HepG2 (cell line): ENCODE measurements at regions not wholly inside any gene's neighbourhood (a gene's known extent, or its start where the extent isn't known, plus 50 kb on each side); places are given as distances from the start of the nearest gene placed in this dataset.
A peak's percentile ranks its signal among the peaks of the same experiment; 100 is the strongest.

Source experiments
- ATAC-seq: fragments of 200-7000 bp; cut with Tn5 transposase; 3 replicates; pipeline ENCODE4 v1.9.1; 2020; ENCODE audit warnings: mild to moderate bottlenecking, moderate library complexity
- BruUV-seq: library from RNA; stranded (reverse); fragments of 400-500 nt; replicated peaks from 2 replicates; lab custom pipeline; 2021; lab: Mats Ljungman, UMichigan
- CTCF ChIA-PET: fragments of 300-600 bp; formaldehyde crosslinking; extraction: SDS; loops from one replicate; lab custom pipeline; 2021; ENCODE audit warnings: low total read pairs, inconsistent platforms, low intra/inter-chr PET ratio; lab: Yijun Ruan, JAX
- POLR2A ChIA-PET: fragments of 350-600 bp; sonication (Branson Sonifier 250); formaldehyde crosslinking; loops from one replicate; lab custom pipeline; 2020; ENCODE audit warnings: antibody characterized with exemption, inconsistent platforms; lab: Yijun Ruan, JAX
- DNase-seq: peaks from one replicate; pipeline ENCODE4 v3.0.0-alpha.2; 2015; ENCODE audit warnings: low spot score
- FAIRE-seq: peaks from 3 replicates; lab custom pipeline; 2011; peaks lifted over from hg19 to GRCh38; lab: Jason Lieb, UNC
- H2AFZ ChIP-seq: one replicate; pipeline ENCODE4 v1.6.1; 2011; ENCODE audit warnings: low read length, inconsistent platforms
- H3K27ac ChIP-seq: fragments of 300-600 bp; 3 replicates; pipeline ENCODE4 v1.8.0; 2011; ENCODE audit warnings: mixed run types, mild to moderate bottlenecking, mixed read lengths, low read length, inconsistent platforms; ENCODE audit not compliant: insufficient read depth; ENCODE audit errors: extremely low read length
- H3K27me3 ChIP-seq, 2 experiments: fragments of 200-600 bp in 1 of 2; 2 replicates in 1 of 2; 3 replicates in 1 of 2; pipeline versions ENCODE4 v1.6.0 to v1.8.0; 2011; ENCODE audit warnings: low read length in 2 of 2, mild to moderate bottlenecking in 2 of 2, moderate library complexity in 2 of 2, inconsistent platforms in 1 of 2; ENCODE audit not compliant: insufficient read depth in 2 of 2, control insufficient read depth in 1 of 2
- H3K36me3 ChIP-seq, 2 experiments: fragments of 200-600 bp in 1 of 2; replicated peaks in 1 of 2; 2 replicates in 1 of 2; 3 replicates in 1 of 2; pipeline versions ENCODE4 v1.5.1 to v1.8.0; 2011; ENCODE audit warnings: low read length in 2 of 2, inconsistent platforms in 1 of 2; ENCODE audit not compliant: insufficient read depth in 2 of 2, control insufficient read depth in 1 of 2
- H3K4me1 ChIP-seq: 2 replicates; pipeline ENCODE4 v1.5.1; 2012; ENCODE audit warnings: low read length, inconsistent platforms; ENCODE audit not compliant: insufficient read depth
- H3K4me2 ChIP-seq: 2 replicates; pipeline ENCODE4 v1.6.0; 2011; ENCODE audit warnings: low read depth, low read length, inconsistent platforms
- H3K4me3 ChIP-seq, 3 experiments: fragments of 200-600 bp in 1 of 3; sonication (generic), shearing (Covaris generic) in 1 of 3; replicated peaks in 1 of 3; 2 replicates each; pipeline ENCODE4 v1.5.1; 2011 to 2016; ENCODE audit warnings: low read length in 3 of 3, inconsistent platforms in 2 of 3, low read depth in 2 of 3, mild to moderate bottlenecking in 2 of 3, control low read depth in 1 of 3, mixed read lengths in 1 of 3; ENCODE audit not compliant: insufficient read depth in 1 of 3
- H3K79me2 ChIP-seq: one replicate; pipeline ENCODE4 v1.6.1; 2011; ENCODE audit warnings: low read length, inconsistent platforms; ENCODE audit not compliant: insufficient read depth
- H3K9ac ChIP-seq: 2 replicates; pipeline ENCODE4 v1.6.0; 2011; ENCODE audit warnings: mild to moderate bottlenecking, low read depth, low read length, inconsistent platforms; ENCODE audit not compliant: insufficient read depth
- H3K9me3 ChIP-seq: 2 replicates; pipeline ENCODE4 v1.5.1; 2012; ENCODE audit warnings: mild to moderate bottlenecking, low read length
- H4K20me1 ChIP-seq: 2 replicates; pipeline ENCODE4 v1.6.0; 2011; ENCODE audit warnings: inconsistent platforms, mild to moderate bottlenecking, low read length, moderate library complexity; ENCODE audit not compliant: insufficient read depth
- BCL6 ChIP-seq: IDR thresholded peaks from 2 replicates; pipeline ENCODE4 v1.6.1; 2016; ENCODE audit warnings: missing genetic modification reagents, missing compliant biosample characterization
- FIP1L1 ChIP-seq: fragments of 200-400 bp; formaldehyde crosslinking; IDR thresholded peaks from 2 replicates; pipeline ENCODE4 v1.6.1; 2018; ENCODE audit warnings: low read depth, mild to moderate bottlenecking, low read length, moderate library complexity, borderline replicate concordance; ENCODE audit not compliant: insufficient read depth
- FOXM1 ChIP-seq: sonication (generic); formaldehyde crosslinking; IDR thresholded peaks from 2 replicates; pipeline ENCODE4 v1.5.0; 2020; ENCODE audit warnings: missing genetic modification reagents
- GLI4 ChIP-seq: sonication (generic); formaldehyde crosslinking; IDR thresholded peaks from 2 replicates; pipeline ENCODE4 v1.5.1; 2020; ENCODE audit warnings: missing genetic modification reagents, mild to moderate bottlenecking, moderate library complexity, borderline replicate concordance
- HNF4A ChIP-seq: sonication (generic); formaldehyde crosslinking; IDR thresholded peaks from 2 replicates; pipeline ENCODE4 v1.4.0; 2020; ENCODE audit warnings: missing genetic modification reagents
- MAZ ChIP-seq, 2 experiments: sonication (generic) in 1 of 2; formaldehyde crosslinking in 1 of 2; IDR thresholded peaks; 2 replicates each; pipeline versions ENCODE4 v1.5.0 to v1.6.1; 2012 to 2020; ENCODE audit warnings: low read depth in 2 of 2, mild to moderate bottlenecking in 2 of 2, borderline replicate concordance in 1 of 2, improper control_type of control experiment in 1 of 2, low read length in 1 of 2, missing genetic modification reagents in 1 of 2, moderate library complexity in 1 of 2
- MIXL1 ChIP-seq: IDR thresholded peaks from 2 replicates; pipeline ENCODE4 v1.6.1; 2016
- NR2F6 ChIP-seq, 2 experiments: IDR thresholded peaks; 2 replicates each; pipeline ENCODE4 v1.6.1; 2016; ENCODE audit warnings: antibody characterized with exemption in 1 of 2, mild to moderate bottlenecking in 1 of 2
- PAXIP1 ChIP-seq: sonication (generic); formaldehyde crosslinking; conservative IDR thresholded peaks from 2 replicates; pipeline ENCODE4 v1.4.0; 2020; ENCODE audit warnings: mild to moderate bottlenecking, missing genetic modification reagents, moderate library complexity
- TBP ChIP-seq: sonication (generic); formaldehyde crosslinking; IDR thresholded peaks from 2 replicates; pipeline ENCODE4 v1.5.0; 2020; ENCODE audit warnings: missing genetic modification reagents
- TCF7 ChIP-seq: sonication (generic); IDR thresholded peaks from 2 replicates; pipeline ENCODE4 v1.6.1; 2016; ENCODE audit warnings: antibody characterized with exemption, low read depth
- TGIF2 ChIP-seq: IDR thresholded peaks from 2 replicates; pipeline ENCODE4 v1.6.1; 2016; ENCODE audit warnings: control low read depth, missing compliant biosample characterization
- ZFP1 ChIP-seq: IDR thresholded peaks from 2 replicates; pipeline ENCODE4 v1.6.1; 2016
- ZFX ChIP-seq: sonication (generic); formaldehyde crosslinking; IDR thresholded peaks from 2 replicates; pipeline ENCODE4 v1.4.0; 2020; ENCODE audit warnings: mild to moderate bottlenecking, low read depth, missing genetic modification reagents, moderate library complexity
- ZNF3 ChIP-seq: IDR thresholded peaks from 2 replicates; pipeline ENCODE4 v1.7.0; 2017; ENCODE audit warnings: inconsistent platforms
- ZNF563 ChIP-seq: sonication (generic); formaldehyde crosslinking; IDR thresholded peaks from 2 replicates; pipeline ENCODE4 v1.8.0; 2022; ENCODE audit warnings: mild to moderate bottlenecking, moderate library complexity, missing genetic modification reagents
- ZNF788 ChIP-seq: sonication (generic); formaldehyde crosslinking; IDR thresholded peaks from 2 replicates; pipeline ENCODE4 v1.5.0; 2020; ENCODE audit warnings: mild to moderate bottlenecking, missing genetic modification reagents, borderline replicate concordance
- WGBS: methylation state at CpG from one replicate; pipeline ENCODE4 v1.1.6; 2017; ENCODE audit warnings: low lambda C conversion rate; 5-methylcytosine and 5-hydroxymethylcytosine counted together
- in situ Hi-C: cut with HindIII; loops from 2 replicates; pipeline ENCODE4 v1.10.0; 2017; ENCODE audit warnings: low pct_unique_long_range_greater_than_20kb; ENCODE audit not compliant: extremely low pct_ligation_motif_present
- intact Hi-C: fragments of 100-400 bp; cut with micrococcal nuclease; formaldehyde crosslinking; loops from one replicate; pipeline ENCODE4 v1.10.0; 2022; ENCODE audit not compliant: unreplicated experiment
- TF ChIP-seq, protein P1 (sequence below): IDR thresholded peaks from 2 replicates; pipeline ENCODE4 v1.4.0; 2020; ENCODE audit warnings: mild to moderate bottlenecking, missing genetic modification reagents

GRCh38 chr3:145889730-145890129 lies 271.3 kb downstream of the PLOD2 start (continued):
- TF ChIP-seq FIP1L1, result no peak
- no peak for TF ChIP-seq ZFX (CRISPR knock-in tag)
- no peak for TF ChIP-seq TBP
- no peak for TF ChIP-seq ZNF788 (CRISPR knock-in tag)
- no peak for TF ChIP-seq TGIF2 (CRISPR knock-in tag)
- no peak for TF ChIP-seq FOXM1 (CRISPR knock-in tag)
- TF ChIP-seq ZFP1 (CRISPR knock-in tag), result no peak
- TF ChIP-seq, all 625 proteins: peak for 0

- H3K27ac ChIP-seq, result no peak overlapping the region
- 0% methylated on average over 3 of the region's 3 CpGs for WGBS
- no peaks in the 10 kb centered on the region for H3K36me3 ChIP-seq
- H3K9me3 ChIP-seq, result no peaks in the 10 kb centered on the region
- BruUV-seq, result no TSS peak
- ChIA-PET CTCF (no interaction called here), POLR2A (no interaction called here)
- peak overlapping the region; percentile 30 for H3K4me2 ChIP-seq
- in situ Hi-C loops (no loop called here), intact Hi-C loops (no loop called here)
- no peak overlapping the region for H3K9ac ChIP-seq
- H2AFZ ChIP-seq, result no peak overlapping the region
- peaks cover 14% of the 10 kb centered on the region for H3K4me1 ChIP-seq
- no peaks in the 10 kb centered on the region for H3K79me2 ChIP-seq
- FAIRE-seq, result no peak
- no peaks in the 10 kb centered on the region for H4K20me1 ChIP-seq
- DNase-seq, result peak; percentile 10
- peak overlapping the region in 1 of 3 experiments; percentile 1; a peak in 1 of 6 replicates for H3K4me3 ChIP-seq
- H3K27me3 ChIP-seq, result no peaks in the 10 kb centered on the region
- peak; percentile 60 for ATAC-seq
- TF ChIP-seq NR2F6 (IDR thresholded peaks at IDR 0.05), result peak; percentile 61
- no peak for TF ChIP-seq NR2F6 (CRISPR knock-in tag; IDR thresholded peaks at IDR 0.05)
- no peak for TF ChIP-seq ZNF3 (CRISPR knock-in tag)
- TF ChIP-seq MIXL1 (CRISPR knock-in tag), result 0 out of 2 replicates have a peak, but pooled peaks have one; percentile 23
- TF ChIP-seq ZNF563 (CRISPR knock-in tag), result 0 out of 2 replicates have a peak, but pooled peaks have one; percentile 4
- no peak for TF ChIP-seq MAZ (IDR thresholded peaks at IDR 0.05; ENCODE audit: borderline replicate concordance, low read depth, low read length)
- TF ChIP-seq MAZ (CRISPR knock-in tag; IDR thresholded peaks at IDR 0.05; ENCODE audit: low read depth), result no peak
- peak; percentile 65 for TF ChIP-seq TCF7
- TF ChIP-seq HNF4A (CRISPR knock-in tag), result peak; percentile 54
- peak; percentile 61; the same call in 1 of the 2 replicates for TF ChIP-seq PAXIP1 (CRISPR knock-in tag)
- TF ChIP-seq, protein P1, sequence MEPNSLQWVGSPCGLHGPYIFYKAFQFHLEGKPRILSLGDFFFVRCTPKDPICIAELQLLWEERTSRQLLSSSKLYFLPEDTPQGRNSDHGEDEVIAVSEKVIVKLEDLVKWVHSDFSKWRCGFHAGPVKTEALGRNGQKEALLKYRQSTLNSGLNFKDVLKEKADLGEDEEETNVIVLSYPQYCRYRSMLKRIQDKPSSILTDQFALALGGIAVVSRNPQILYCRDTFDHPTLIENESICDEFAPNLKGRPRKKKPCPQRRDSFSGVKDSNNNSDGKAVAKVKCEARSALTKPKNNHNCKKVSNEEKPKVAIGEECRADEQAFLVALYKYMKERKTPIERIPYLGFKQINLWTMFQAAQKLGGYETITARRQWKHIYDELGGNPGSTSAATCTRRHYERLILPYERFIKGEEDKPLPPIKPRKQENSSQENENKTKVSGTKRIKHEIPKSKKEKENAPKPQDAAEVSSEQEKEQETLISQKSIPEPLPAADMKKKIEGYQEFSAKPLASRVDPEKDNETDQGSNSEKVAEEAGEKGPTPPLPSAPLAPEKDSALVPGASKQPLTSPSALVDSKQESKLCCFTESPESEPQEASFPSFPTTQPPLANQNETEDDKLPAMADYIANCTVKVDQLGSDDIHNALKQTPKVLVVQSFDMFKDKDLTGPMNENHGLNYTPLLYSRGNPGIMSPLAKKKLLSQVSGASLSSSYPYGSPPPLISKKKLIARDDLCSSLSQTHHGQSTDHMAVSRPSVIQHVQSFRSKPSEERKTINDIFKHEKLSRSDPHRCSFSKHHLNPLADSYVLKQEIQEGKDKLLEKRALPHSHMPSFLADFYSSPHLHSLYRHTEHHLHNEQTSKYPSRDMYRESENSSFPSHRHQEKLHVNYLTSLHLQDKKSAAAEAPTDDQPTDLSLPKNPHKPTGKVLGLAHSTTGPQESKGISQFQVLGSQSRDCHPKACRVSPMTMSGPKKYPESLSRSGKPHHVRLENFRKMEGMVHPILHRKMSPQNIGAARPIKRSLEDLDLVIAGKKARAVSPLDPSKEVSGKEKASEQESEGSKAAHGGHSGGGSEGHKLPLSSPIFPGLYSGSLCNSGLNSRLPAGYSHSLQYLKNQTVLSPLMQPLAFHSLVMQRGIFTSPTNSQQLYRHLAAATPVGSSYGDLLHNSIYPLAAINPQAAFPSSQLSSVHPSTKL (CRISPR knock-in tag), result peak; percentile 39; the same call in 1 of the 2 replicates
- peak; percentile 14; the same call in 1 of the 2 replicates for TF ChIP-seq BCL6 (CRISPR knock-in tag)
- TF ChIP-seq GLI4 (CRISPR knock-in tag), result no peak
These were observed 268.1 kb downstream of the PLOD2 start for GRCh38 chr3:145892869-145893268.
